Fibroblast of skin of left biceps (primary cell): ENCODE measurements at regions not wholly inside any gene's neighbourhood (a gene's known extent, or its start where the extent isn't known, plus 50 kb on each side); places are given as distances from the start of the nearest gene placed in this dataset.
"Not testable (repeated sequence)": the region's sequence is repeated elsewhere in the genome, so short reads cannot be mapped to it uniquely, and the experiment has no call there.

ENCODE experiments used
- DNase-seq, 2 experiments: peaks; one replicate each; pipeline ENCODE4 v3.0.0-alpha.2; 2013; ENCODE audit warnings: low read depth in 2 of 2

DNA sequence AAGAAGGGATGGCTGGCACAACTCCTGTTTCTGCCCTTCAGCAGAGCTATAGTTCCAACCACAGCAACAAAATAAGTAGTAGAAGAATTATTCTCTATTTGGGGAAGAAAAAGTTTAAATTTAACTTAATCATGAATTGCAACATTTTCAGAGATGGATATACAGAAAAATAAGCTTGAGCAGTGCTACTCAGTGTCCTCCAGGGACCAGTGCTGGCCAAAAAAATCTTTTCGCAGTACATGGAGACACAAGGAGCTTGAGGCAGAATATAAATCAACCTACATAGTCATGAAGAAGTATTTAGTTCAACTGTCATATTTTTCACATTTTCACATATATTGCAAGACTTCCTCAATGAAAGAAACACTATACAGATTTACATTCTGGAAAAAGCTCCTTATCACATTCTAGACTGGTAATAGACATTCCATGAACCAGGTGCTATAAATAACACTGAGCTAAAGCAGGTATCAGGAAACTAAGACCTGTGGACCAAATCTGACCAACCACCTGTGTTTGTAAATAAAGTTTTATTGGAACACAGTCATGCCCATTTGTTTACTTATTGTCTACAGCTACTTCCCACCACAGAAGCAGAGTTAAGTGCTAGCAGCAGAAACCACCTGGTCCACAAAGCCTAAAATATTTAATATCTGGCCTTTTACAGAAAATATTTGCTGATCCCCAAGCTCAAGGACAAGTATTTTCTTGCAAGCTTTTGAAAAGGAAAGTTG, 101.9 kb downstream of the RGS21 start:
- peak in 1 of 2 experiments; percentile 12 for DNase-seq

DNA sequence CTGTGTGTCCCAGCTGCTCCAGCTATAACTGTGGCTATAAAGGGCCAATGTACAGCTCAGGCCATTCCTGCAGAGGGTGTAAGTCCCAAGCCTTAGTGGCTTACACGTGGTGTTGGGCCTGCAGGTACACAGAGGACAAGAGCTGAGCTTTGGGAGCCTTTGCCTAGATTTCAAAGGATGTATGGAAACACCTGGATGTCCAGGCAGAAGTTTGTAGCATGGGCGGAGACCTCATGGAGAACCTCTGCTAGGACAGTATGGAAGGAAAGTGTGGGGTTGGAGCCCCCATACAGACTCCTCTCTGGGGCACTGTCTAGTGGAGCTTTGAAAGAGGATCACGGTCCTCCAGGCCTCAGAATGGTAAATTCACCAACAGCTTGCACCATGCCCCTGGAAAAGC, 113.9 kb downstream of the RGS21 start:
- no peak for DNase-seq

DNA sequence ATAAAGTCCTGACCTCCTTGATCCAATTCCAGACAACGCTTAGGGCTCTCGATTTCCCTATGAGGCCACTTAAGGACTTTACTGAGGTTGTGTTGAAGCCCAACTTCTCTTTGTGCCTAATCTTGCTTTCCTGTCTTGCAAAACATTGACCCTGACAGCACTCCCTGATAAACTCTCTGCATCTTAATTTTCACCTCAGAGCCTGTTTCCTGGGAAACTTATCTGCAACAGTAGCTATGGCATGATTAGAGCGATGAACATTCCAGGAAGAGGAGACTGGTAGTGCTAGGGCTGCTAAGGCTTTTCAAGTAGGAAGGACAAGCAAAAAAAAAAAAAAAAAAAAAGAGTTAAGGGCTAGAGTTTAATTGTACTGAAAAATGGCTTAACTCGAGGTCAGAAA, 118.9 kb downstream of the RGS21 start:
- no peak for DNase-seq

DNA sequence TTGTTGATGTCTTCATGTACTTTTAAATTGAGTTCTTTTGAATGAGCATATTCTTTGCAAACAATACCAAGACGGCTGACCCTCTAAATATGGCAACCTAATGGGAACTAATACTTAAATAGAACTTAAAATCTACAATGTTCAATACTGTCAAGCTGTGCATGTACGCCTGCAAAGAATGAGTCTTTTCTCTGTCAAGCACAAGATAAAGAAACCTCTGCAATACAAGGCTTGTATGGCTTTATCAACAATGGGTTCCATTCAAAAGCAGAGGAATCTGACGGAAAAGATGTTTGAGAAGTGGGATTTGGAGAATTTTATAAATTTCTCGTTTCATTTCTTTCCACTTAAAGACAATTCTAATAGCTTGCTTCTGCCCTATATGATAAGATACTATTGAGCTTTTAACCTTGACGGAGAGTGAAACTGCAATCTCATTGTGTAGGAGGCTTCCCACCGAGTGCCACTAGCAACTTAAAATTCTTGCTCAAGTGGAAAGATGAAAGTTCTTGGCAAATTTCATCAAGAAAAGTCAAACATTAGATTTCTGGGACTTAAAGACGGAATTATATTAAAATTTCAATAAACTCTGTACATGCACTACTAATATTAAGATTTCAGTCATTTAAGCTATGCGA, 119.8 kb downstream of the RGS21 start:
- DNase-seq: no peak

DNA sequence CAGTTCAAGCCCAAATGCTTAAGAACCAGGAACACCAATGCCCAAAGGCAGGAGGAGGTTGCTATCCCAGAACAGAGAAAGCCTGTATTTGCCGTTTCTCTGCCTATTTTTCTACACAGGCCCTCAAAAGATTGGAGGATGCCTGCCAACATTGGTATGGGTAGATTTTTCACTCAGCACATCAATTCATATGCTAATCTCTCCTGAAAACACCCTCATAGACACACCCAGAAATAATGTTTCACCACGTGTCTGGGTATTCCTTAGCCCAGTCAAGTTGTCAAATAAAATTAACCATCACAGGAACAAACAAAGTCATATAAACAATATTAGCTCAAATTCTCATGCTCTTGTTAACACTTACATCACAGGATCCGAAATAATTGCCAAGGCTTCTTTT, 121.9 kb downstream of the RGS21 start:
- DNase-seq: no peak

DNA sequence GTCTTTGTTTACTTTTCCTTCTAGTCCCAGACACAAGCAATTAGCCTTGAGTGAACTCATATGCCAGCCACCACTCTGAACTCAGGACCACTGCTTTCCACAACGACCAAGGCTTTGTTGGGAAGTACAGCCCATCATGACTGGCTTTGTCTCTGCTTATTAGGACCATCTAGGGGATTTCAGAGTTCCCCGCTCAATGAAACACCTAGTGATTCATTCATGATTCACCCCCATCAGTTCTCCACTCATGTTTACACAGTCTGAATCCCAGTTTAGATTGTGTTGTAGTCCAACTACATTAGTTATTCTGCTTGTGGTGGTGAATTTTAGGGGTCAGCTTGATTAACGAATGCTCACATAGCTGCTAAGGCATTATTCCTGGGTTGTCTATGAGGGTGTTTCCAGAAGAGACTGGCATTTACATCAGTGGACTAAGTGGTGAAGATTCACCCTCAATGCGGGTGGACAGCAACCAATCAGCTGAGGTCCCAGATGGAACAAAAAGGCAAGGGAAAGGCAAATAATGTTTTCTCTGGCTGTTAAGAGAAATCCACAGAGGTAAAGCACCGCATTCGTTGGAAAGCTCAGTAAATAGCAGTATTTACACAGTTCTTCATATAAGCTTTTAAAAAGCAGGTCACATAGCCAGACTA, 122.7 kb downstream of the RGS21 start:
- peak; percentile 44 to 46 for DNase-seq

DNA sequence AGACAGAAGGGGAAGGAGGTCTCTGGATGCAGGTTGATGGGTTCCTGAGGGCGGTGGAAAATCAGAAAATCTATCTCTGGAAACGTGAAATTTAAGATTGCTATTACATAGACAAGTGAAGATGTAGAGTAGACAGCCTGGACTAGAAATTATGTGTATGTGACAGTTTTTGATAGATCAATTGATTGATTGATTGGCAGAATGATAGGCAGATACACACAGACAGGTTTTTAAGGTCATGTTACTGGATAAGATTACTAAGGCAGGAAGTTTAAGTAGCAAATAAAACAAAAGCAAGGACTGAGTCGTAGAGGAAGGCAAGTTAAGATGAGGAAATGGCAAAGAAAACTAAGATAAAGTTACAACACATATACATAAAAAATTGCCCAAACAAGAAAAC, 124.7 kb downstream of the RGS21 start:
- DNase-seq: no peak

DNA sequence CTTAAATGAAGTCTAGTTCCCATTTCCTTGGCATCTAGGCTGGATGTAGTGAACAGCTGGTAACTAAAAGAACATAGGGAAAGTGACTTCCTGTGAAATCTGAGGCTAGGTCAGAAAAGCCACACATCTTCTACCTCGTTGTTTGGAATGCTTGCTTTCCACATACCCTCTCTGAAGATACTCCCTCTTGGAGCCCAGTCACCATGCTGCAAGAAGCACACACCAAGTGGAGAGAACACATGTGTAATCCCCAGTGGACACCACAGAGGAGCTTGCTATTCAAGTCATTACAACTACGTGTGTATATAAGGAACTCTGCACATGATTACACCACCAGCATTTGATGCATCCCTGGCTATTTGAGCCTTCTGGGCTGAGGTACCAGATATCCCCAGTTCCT, 125.9 kb downstream of the RGS21 start:
- DNase-seq: no peak

DNA sequence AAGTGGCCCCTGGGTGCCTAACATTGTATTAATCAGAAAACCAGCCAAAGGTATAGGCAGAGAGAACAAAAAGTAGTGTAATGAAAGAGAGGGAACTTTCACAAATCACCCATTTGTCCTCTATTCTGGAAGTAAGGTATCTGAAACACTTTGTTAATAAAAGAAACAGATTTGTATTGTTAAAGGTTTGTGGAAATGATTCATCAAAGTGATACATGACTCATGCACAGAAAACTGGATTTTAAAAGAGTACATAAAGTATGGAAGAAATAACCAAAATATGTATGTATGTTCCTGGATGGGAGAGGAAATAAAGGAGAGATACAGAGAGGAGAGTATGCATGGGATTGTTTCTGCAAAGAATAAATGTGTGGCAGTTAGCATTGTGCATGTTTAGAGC, 126.8 kb downstream of the RGS21 start:
- no peak for DNase-seq

DNA sequence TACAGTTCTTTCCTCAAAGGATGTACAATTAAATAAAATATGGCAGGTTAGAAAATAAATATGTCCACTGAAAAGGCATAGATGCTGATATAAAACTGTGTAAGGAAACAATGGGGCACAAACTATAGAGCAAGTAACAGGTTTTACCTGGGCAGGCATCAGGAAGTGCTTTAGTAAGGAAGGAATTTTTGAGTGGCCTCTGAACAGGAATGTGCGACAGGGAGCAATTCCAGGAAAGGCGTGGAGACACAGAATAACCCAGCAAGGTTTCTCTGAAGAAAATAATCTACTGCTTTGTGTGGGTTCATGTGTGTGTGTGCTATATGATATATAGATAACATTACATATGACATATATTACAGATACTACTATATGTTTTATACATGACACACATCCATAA, 128.4 kb downstream of the RGS21 start:
- DNase-seq: no peak

DNA sequence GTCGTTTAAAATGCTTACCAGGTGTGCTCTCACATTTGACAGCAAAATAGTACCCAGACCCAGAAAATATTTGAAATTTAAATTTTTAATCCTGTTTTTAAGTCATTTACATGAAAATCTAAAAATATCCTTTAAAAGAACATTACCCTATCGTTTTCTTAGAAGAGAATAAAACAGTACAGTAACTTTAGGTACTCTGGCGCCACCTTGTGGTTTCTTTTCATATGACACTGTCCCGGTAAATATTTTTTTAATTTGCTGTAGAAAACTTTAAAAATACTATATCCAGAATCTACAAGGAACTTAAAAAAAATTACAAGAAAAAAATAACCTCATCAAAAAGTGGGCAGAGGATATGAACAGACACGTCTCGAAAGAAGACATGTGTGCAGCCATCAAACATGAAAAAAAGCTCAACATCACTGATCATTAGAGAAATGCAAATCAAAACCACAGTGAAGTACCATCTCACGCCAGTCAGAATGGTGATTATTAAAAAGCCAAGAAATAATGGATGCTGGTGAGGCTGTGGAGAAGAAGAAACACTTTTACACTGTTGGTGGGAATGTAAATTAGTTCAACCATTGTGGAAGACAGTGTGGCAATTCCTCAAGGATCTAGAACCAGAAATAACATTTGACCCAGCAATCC, 129.2 kb downstream of the RGS21 start:
- DNase-seq: no peak

DNA sequence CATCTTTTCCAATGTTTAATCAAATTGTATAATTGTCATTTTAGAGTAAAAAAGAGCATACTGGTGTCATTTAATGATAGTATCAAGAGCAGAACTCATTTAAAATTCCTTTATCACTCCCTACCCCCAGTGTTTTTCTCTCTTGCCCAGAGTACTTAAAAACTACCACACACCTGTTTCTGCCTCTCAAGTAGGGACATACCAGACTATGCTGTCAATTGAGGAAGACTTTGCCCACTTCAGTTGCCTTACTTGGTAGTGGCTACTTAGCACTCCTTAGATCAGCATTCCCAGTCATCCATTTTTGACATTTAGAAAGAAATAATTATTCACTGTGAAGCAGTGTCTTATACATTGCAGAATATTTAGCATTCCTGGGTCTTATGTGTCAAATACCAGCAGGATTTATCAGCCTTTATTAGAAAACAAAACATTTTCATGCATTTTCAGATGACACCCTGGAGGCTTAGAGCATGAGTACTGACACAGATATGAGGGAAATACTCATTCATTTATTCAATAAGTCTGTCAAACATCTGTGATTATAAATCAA, 127.5 kb upstream of the RGS1 start:
- DNase-seq: peak; percentile 42 to 44

DNA sequence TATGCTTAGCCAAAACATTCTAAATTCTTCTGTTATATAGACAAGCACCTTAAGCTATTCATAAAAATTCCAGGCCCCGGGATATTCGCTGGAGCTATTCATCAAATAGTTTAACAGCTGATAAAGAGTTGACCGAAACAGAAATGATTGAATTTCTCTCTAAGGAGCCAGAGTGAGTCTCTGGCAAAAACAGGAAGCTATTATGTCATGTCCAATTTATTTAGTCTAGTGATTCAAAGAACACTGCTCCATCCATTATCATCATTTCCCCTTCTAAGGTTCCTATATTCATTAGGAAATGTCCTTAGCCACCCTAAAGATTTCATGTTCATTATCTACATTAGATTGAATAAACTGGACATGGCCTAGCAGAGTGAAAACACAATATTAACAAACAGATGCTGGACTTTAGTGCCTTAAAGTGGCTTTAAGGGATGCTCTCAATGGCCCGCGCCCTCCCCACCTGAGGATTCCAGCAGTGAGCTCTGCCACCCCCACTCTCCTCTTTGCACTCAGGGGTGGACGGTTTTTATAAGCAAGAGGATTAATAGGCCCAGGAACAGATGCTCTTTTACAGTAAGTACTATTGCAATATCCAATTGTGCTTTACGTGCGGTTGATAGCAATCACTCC, 122.1 kb upstream of the RGS1 start:
- DNase-seq: no peak

DNA sequence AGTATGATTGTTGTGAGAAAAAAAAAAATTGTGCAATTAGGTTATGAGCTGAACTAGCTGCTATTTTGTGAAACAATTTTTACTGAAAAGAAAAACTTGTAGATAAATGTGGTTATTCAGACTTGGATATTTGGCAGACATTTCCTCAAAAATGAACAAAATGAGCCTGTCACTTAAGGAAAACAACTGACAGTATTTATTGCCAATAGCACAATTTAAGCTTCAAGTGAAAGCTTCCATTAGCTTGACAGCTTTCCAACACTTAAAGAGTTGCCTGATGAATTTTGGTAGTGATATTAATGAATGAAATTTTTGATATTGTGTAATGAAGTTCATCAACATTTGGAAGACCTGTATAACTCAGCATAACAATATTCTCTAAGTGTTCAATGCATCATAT, 116.1 kb upstream of the RGS1 start:
- DNase-seq: no peak

DNA sequence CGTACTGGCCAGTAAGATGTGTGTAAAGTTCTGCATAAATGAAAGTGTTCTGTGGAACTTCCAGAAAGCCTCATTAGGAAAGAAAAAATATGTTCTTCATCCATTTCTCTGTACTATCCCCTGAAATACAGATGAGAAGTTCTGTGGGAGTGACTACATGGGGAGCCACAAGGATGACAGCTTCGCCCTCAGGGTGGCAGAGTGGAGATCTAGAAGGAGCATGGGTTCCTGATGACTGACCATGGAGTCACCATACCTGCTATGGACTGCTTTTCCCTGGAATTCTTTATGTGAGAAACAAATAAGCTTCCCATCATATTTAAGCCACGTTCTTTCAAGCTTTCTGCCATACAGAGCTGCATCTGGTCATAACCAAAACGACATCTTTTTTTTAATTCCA, 113.9 kb upstream of the RGS1 start:
- no peak for DNase-seq

DNA sequence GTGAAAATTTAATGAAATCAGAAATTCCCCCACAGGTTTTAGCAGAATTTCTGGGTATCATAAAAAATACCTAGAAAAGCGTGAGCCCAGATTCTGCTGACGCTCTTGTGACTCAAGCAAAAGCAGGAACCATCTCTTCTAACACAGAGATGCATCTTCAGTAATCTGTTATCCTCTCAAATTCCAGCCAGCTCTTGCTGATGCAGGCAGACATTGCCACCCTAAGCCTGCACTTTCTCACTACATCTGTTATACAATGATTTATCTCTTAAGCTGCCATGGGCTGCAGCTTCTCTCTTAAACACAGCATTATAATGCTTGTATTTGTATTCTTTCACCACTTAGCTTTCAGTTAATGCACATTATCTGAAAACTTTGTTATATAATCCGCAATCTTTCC, 113.0 kb upstream of the RGS1 start:
- DNase-seq: no peak

DNA sequence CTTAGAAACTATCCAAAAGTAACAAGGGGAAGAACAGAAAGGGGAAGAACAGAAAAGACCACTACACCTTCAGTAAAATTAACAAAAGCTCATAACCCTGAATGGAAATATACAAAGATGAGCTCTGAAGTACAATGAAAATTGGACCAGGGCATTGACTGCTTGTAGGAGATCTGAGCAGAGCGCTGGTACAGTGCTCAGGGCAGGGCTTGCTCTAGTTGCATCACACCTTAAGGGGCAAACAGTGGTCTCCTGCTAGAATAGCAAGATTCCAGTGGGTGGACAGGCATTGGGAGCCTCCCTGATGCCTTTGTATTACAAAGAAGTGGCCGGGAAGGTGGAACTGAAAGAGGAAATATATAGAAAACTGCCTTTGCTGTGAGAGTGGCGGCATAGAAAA, 111.9 kb upstream of the RGS1 start:
- no peak for DNase-seq

DNA sequence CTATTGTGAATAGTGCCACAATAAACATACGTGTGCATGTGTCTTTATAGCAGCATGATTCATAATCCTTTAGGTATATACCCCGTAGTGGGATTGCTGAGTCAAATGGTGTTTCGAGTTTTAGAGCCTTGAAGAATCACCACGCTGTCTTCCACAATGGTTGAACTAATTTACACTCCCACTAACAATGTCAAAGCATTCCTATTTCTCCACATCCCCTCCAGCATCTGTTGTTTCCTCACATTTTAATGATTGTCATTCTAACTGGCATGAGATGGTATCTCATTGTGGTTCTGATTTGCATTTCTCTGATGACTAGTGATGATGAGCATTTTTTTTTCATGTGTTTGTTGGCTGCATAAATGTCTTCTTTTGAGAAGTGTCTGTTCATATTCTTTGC, 110.4 kb upstream of the RGS1 start:
- not testable (repeated sequence) for DNase-seq

DNA sequence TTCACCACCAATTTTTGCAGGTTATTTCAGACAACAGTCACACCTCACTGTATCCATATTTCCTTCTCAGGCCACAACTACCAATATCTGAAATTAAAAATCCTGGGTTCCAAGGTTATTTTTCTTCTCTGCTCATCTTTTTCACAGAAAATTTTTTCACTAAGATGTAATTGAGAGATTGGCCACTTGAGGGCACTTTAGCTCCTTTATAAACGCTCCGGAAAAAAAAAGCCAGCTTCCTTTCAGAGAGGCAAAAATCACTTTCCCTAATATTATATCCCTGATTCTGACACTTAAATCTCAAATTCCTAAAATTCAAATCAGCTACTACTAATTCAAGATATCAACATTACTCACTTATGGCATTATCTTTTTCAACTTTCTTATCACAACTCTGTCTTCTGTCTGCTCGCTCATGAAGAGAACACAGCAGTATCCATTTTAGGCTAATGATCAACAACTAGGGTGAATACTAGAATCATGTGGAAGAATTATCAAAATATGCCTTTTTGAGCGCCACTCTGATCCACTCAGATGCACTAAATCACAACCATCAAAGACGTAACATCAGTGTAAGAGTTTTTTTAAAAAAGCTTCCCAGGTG, 101.4 kb upstream of the RGS1 start:
- DNase-seq: no peak

DNA sequence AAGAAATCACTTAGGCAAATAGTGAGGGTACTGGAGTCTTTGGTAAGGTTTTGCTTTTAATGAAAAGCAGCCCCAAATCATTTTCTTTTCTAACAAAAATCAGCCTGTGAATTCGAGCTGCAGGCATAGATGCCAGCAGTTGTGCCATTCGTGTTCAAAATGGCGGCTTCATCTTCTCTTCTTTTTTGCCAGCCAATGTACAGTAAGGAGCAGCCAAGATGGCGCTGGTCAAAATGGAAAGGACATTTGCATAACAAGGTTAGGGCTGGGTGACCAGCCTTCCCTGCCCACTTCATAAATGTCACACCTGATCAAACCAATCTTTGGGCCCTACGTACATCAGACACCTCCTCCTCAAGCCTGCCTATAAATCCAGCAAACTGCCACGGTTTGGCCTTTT, 100.2 kb upstream of the RGS1 start:
- no peak for DNase-seq

DNA sequence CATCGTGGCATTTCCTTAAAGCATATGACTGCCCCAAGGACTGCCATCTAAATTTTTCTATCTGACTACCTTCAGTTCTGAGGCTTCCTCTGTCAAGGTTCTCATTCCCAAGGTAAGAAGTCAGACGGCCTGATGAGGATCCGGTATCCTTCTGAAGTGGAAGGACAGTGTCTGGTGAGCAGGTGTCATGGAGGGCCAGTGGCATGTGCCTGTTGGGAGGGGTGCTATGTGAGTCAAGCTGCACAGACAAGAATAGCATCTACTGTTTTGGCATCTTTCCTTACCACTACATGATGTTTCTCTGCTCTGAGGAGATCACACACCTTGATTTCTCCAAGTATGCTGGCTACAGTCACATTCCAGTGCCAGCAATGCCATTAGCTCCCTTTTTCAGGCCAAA, 99.6 kb upstream of the RGS1 start:
- no peak for DNase-seq
